ENCODE measurements at regions not wholly inside any gene's neighbourhood (a gene's known extent, or its start where the extent isn't known, plus 50 kb on each side); places are given as distances from the start of the nearest gene placed in this dataset.
"Not testable (repeated sequence)": the region's sequence is repeated elsewhere in the genome, so short reads cannot be mapped to it uniquely, and the experiment has no call there.

GRCh38 chr21:31609081-31609480, 50.4 kb upstream of the SOD1 start:
- no peak for DNase-seq (ENCODE audit: extremely low read depth in 1 of 2, low read depth in 1 of 2)

- DNase-seq (ENCODE audit: extremely low read depth in 1 of 2, low read depth in 1 of 2), result no peak
Measured at GRCh38 chr21:31607791-31608190, 51.7 kb upstream of the SOD1 start.

- DNase-seq (ENCODE audit: extremely low read depth in 1 of 2, low read depth in 1 of 2), result no peak
Measured at GRCh38 chr21:31606081-31606874, 53.2 kb upstream of the SOD1 start.

GRCh38 chr21:31604591-31605190, 54.8 kb upstream of the SOD1 start:
- DNase-seq (ENCODE audit: extremely low read depth in 1 of 2, low read depth in 1 of 2), result peak; percentile 35 to 65

GRCh38 chr21:31599563-31599962, 59.9 kb upstream of the SOD1 start:
- no peak for DNase-seq (ENCODE audit: extremely low read depth in 1 of 2, low read depth in 1 of 2)

- DNase-seq (ENCODE audit: extremely low read depth in 1 of 2, low read depth in 1 of 2), result no peak
Measured at GRCh38 chr21:31599013-31599412, 60.5 kb upstream of the SOD1 start.

- no peak for DNase-seq (ENCODE audit: extremely low read depth in 1 of 2, low read depth in 1 of 2)
Measured at GRCh38 chr21:31597683-31598082, 61.8 kb upstream of the SOD1 start.

- no peak for DNase-seq (ENCODE audit: extremely low read depth in 1 of 2, low read depth in 1 of 2)
Measured at GRCh38 chr21:31596055-31596454, 63.4 kb upstream of the SOD1 start.

GRCh38 chr21:31594726-31595125, 64.8 kb upstream of the SOD1 start:
- no peak for DNase-seq (ENCODE audit: extremely low read depth in 1 of 2, low read depth in 1 of 2)

- DNase-seq (ENCODE audit: extremely low read depth in 1 of 2, low read depth in 1 of 2), result no peak
Measured at GRCh38 chr21:31594279-31594678, 65.2 kb upstream of the SOD1 start.

- DNase-seq (ENCODE audit: extremely low read depth in 1 of 2, low read depth in 1 of 2), result no peak
Measured at GRCh38 chr21:31592963-31593560, 66.4 kb upstream of the SOD1 start.

GRCh38 chr21:31592516-31592915, 67.0 kb upstream of the SOD1 start:
- no peak for DNase-seq (ENCODE audit: extremely low read depth in 1 of 2, low read depth in 1 of 2)

GRCh38 chr21:31589820-31590219, 69.7 kb upstream of the SOD1 start:
- no peak for DNase-seq (ENCODE audit: extremely low read depth in 1 of 2, low read depth in 1 of 2)

GRCh38 chr21:31586118-31586517, 73.4 kb upstream of the SOD1 start:
- no peak for DNase-seq (ENCODE audit: extremely low read depth in 1 of 2, low read depth in 1 of 2)

- not testable (repeated sequence) for DNase-seq (ENCODE audit: extremely low read depth in 1 of 2, low read depth in 1 of 2)
Measured at GRCh38 chr21:31583937-31584336, 75.6 kb upstream of the SOD1 start.

GRCh38 chr21:31583498-31583897, 76.0 kb upstream of the SOD1 start:
- no peak for DNase-seq (ENCODE audit: extremely low read depth in 1 of 2, low read depth in 1 of 2)

GRCh38 chr21:31580866-31581276, 78.6 kb upstream of the SOD1 start:
- DNase-seq (ENCODE audit: extremely low read depth in 1 of 2, low read depth in 1 of 2), result peak; percentile 40 to 62

GRCh38 chr21:31577271-31577670, 82.2 kb upstream of the SOD1 start:
- no peak for DNase-seq (ENCODE audit: extremely low read depth in 1 of 2, low read depth in 1 of 2)

- no peak for DNase-seq (ENCODE audit: extremely low read depth in 1 of 2, low read depth in 1 of 2)
Measured at GRCh38 chr21:31576428-31576827, 83.1 kb upstream of the SOD1 start.

GRCh38 chr21:31573217-31573616, 86.3 kb upstream of the SOD1 start:
- no peak for DNase-seq (ENCODE audit: extremely low read depth in 1 of 2, low read depth in 1 of 2)

GRCh38 chr21:31571879-31572278, 87.6 kb upstream of the SOD1 start:
- no peak for DNase-seq (ENCODE audit: extremely low read depth in 1 of 2, low read depth in 1 of 2)
